GM20000 (cell line): ENCODE measurements at regions not wholly inside any gene's neighbourhood (a gene's known extent, or its start where the extent isn't known, plus 50 kb on each side); places are given as distances from the start of the nearest gene placed in this dataset.
"Not testable (repeated sequence)": the region's sequence is repeated elsewhere in the genome, so short reads cannot be mapped to it uniquely, and the experiment has no call there.

ENCODE experiments used
- DNase-seq: peaks from one replicate; pipeline ENCODE4 v3.0.0; 2012; ENCODE audit warnings: low spot score
- TF ChIP-seq, protein P1 (sequence below): IDR thresholded peaks from 2 replicates; pipeline ENCODE4 v1.5.1; 2012; ENCODE audit warnings: mild to moderate bottlenecking, control low read depth; ENCODE audit errors: extremely low read depth, missing control alignments

DNA sequence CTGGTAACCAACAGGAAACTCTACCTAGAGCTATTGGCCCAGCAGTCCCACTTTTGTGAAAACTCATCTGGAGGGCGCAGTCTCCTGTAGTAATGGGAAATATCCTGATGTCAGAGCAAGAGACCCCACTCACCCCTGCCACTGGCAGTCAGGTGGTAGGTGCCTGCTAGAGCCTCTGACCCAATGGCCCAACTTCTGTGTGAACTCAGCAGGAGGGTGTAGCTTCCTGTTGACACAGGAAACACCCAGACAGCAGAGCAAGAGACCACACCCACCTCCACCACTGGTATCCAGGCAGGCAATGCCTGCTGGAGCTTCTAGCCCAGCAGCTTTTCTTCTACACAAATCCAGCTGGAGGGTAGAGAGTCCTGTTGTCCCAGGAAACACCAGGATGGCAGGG is 1176.8 kb upstream of the PRR20A start:
- no peak for DNase-seq
- TF ChIP-seq, protein P1, sequence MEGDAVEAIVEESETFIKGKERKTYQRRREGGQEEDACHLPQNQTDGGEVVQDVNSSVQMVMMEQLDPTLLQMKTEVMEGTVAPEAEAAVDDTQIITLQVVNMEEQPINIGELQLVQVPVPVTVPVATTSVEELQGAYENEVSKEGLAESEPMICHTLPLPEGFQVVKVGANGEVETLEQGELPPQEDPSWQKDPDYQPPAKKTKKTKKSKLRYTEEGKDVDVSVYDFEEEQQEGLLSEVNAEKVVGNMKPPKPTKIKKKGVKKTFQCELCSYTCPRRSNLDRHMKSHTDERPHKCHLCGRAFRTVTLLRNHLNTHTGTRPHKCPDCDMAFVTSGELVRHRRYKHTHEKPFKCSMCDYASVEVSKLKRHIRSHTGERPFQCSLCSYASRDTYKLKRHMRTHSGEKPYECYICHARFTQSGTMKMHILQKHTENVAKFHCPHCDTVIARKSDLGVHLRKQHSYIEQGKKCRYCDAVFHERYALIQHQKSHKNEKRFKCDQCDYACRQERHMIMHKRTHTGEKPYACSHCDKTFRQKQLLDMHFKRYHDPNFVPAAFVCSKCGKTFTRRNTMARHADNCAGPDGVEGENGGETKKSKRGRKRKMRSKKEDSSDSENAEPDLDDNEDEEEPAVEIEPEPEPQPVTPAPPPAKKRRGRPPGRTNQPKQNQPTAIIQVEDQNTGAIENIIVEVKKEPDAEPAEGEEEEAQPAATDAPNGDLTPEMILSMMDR: no peak

GRCh38 chr13:55967055-55967454 is 1173.7 kb upstream of the PRR20A start:
- DNase-seq: no peak
- TF ChIP-seq, protein P1: no peak

- DNase-seq: no peak
- TF ChIP-seq, protein P1: no peak
Measured at GRCh38 chr13:55977436-55977835, 1163.3 kb upstream of the PRR20A start.

- DNase-seq: no peak
- TF ChIP-seq, protein P1: no peak
Measured at GRCh38 chr13:55981381-55981780, 1159.3 kb upstream of the PRR20A start.

GRCh38 chr13:55984026-55984425 is 1156.7 kb upstream of the PRR20A start:
- DNase-seq: not testable (repeated sequence)

DNA sequence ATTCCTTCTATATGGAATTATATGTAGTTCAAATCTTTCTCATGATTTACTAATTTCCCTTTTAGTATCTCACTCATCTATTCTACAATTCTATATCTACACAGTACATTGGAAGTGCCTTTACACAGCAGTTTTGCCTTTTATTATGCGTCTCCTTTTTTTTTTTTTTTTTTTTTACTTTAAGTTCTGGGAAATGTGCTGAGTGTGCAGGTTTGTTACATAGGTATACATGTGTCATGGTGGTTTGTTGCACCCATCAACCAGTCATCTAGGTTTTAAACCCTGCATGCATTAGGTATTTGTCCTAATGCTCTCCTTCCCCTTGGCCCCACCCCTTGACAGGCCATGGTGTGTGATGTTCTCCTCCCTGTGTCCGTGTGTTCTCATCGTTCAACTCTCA is 1150.1 kb upstream of the PRR20A start:
- TF ChIP-seq, protein P1: no peak
- no peak for DNase-seq

- no peak for DNase-seq
- TF ChIP-seq, protein P1: no peak
Measured at GRCh38 chr13:55991666-55992065, 1149.1 kb upstream of the PRR20A start.

- TF ChIP-seq, protein P1: no peak
- no peak for DNase-seq
Measured at GRCh38 chr13:55992145-55992544, 1148.6 kb upstream of the PRR20A start.
